ENCODE measurements at regions not wholly inside any gene's neighbourhood (a gene's known extent, or its start where the extent isn't known, plus 50 kb on each side); places are given as distances from the start of the nearest gene placed in this dataset.

DNA sequence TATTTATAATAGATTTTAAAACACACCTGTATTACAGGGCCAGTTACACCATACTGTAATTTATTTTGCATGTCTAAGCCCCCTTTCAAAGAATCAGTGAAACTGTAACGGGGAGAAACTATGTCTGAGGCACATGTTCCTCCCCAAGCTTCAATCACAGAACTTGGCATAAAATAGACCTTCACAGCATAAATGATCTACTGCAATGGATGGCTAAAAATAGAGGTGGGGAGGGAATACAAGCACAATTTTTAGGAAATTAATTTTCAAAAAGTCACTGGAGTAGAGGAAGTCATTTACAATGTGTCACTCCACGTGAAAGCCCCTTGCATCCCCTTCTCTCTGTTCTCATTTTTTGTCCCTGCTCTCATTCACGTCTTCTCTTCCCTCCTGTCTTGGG lies 385.2 kb downstream of the TNS3 start:
- Histone ChIP-seq H3K27ac (ENCODE audit: insufficient read depth, low read length) (no peak overlapping the region), H4K20me1 (ENCODE audit: insufficient read depth, low read length) (no peaks in the 10 kb centered on the region), H3K79me1 (ENCODE audit: low read depth in 1 of 2, low read length in 2 of 2) (no peaks in the 10 kb centered on the region), H3K27me3 (ENCODE audit: control insufficient read depth, insufficient read depth, low read length) (peaks cover 57% of the 10 kb centered on the region), H4K8ac (ENCODE audit: low read depth in 2 of 2, low read length in 2 of 2) (no peak overlapping the region), H3K4ac (ENCODE audit: low read depth, low read length) (no peak overlapping the region), H4K91ac (ENCODE audit: insufficient read depth, low read depth, low read length) (no peak overlapping the region), H2BK20ac (ENCODE audit: low read depth, low read length) (no peak overlapping the region), H3K56ac (ENCODE audit: extremely low read depth, insufficient read depth, low read length) (no peak overlapping the region), H4K5ac (ENCODE audit: low read depth, low read length) (no peak overlapping the region), H2AK5ac (ENCODE audit: low read depth, low read length) (no peak overlapping the region), H3K18ac (ENCODE audit: low read depth, low read length) (no peak overlapping the region), H2BK5ac (ENCODE audit: low read depth, low read length, poor library complexity, severe bottlenecking) (no peak overlapping the region), H3K36me3 (ENCODE audit: control insufficient read depth, insufficient read depth, low read length) (no peaks in the 10 kb centered on the region), H2BK15ac (ENCODE audit: low read depth, low read length) (no peak overlapping the region), H2AFZ (replicated peaks; ENCODE audit: low read length, poor library complexity) (no peak overlapping the region), H3K9me3 (ENCODE audit: control insufficient read depth, insufficient read depth, low read length) (no peaks in the 10 kb centered on the region), H3K4me1 (ENCODE audit: control insufficient read depth, insufficient read depth, low read length) (no peaks in the 10 kb centered on the region), H3K9ac (ENCODE audit: low read depth, low read length) (no peak overlapping the region), H3K23ac (ENCODE audit: low read depth, low read length) (no peak overlapping the region), H2BK120ac (ENCODE audit: low read depth, low read length) (no peak overlapping the region), H3K9me1 (ENCODE audit: insufficient read depth, low read length) (no peaks in the 10 kb centered on the region; the same call in 1 of the 2 replicates), H3K4me3 (ENCODE audit: insufficient read depth, low read depth, low read length) (no peak overlapping the region), H3K14ac (replicated peaks; ENCODE audit: low read depth, low read length) (no peak overlapping the region), H2AK9ac (replicated peaks; ENCODE audit: low read depth, low read length, poor library complexity) (no peak overlapping the region), H3K4me2 (ENCODE audit: low read depth, low read length) (no peak overlapping the region)
- no peak for ATAC-seq (ENCODE audit: low read depth)
- POLR2A ChIA-PET (ENCODE audit: unreplicated experiment) = no interaction called here
- CTCF ChIA-PET = no interaction called here
- intact Hi-C loops (cut with micrococcal nuclease) = no loop called here
- DNase-seq = no peak
- in situ Hi-C loops (cut with MboI; ENCODE audit: low sequenced_read_pairs) = no loop called here
- TF ChIP-seq RCOR1 (IDR thresholded peaks at IDR 0.05; ENCODE audit: insufficient replicate concordance, low read length) = no peak
- TF ChIP-seq CEBPB (IDR thresholded peaks at IDR 0.05; ENCODE audit: low read depth, low read length) = no peak
- no peak for TF ChIP-seq RFX5 (IDR thresholded peaks at IDR 0.05; ENCODE audit: low read depth, low read length)
- no peak for TF ChIP-seq FOS (IDR thresholded peaks at IDR 0.05; ENCODE audit: low read depth, low read length)
- TF ChIP-seq, protein P1, sequence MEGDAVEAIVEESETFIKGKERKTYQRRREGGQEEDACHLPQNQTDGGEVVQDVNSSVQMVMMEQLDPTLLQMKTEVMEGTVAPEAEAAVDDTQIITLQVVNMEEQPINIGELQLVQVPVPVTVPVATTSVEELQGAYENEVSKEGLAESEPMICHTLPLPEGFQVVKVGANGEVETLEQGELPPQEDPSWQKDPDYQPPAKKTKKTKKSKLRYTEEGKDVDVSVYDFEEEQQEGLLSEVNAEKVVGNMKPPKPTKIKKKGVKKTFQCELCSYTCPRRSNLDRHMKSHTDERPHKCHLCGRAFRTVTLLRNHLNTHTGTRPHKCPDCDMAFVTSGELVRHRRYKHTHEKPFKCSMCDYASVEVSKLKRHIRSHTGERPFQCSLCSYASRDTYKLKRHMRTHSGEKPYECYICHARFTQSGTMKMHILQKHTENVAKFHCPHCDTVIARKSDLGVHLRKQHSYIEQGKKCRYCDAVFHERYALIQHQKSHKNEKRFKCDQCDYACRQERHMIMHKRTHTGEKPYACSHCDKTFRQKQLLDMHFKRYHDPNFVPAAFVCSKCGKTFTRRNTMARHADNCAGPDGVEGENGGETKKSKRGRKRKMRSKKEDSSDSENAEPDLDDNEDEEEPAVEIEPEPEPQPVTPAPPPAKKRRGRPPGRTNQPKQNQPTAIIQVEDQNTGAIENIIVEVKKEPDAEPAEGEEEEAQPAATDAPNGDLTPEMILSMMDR (conservative IDR thresholded peaks at IDR 0.05; ENCODE audit: low read depth, low read length) = no peak
- TF ChIP-seq MAZ (IDR thresholded peaks at IDR 0.05; ENCODE audit: borderline replicate concordance, low read depth, low read length) = no peak
- no peak for TF ChIP-seq BHLHE40 (IDR thresholded peaks at IDR 0.05; ENCODE audit: low read depth, low read length)
- no peak for TF ChIP-seq MAFK (IDR thresholded peaks at IDR 0.05; ENCODE audit: low read depth, low read length)
- no peak for TF ChIP-seq RAD21 (IDR thresholded peaks at IDR 0.05; ENCODE audit: low read length)
- TF ChIP-seq NFE2L2 (IDR thresholded peaks at IDR 0.05; ENCODE audit: low read depth, low read length) = no peak
- TF ChIP-seq, protein P2, sequence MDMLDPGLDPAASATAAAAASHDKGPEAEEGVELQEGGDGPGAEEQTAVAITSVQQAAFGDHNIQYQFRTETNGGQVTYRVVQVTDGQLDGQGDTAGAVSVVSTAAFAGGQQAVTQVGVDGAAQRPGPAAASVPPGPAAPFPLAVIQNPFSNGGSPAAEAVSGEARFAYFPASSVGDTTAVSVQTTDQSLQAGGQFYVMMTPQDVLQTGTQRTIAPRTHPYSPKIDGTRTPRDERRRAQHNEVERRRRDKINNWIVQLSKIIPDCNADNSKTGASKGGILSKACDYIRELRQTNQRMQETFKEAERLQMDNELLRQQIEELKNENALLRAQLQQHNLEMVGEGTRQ (IDR thresholded peaks at IDR 0.05; ENCODE audit: low read depth, low read length) = no peak
- no TSS peak for BruUV-seq (replicated peaks)
- dilution Hi-C loops (cut with HindIII; ENCODE audit: low sequenced_read_pairs, unreplicated experiment) = no loop called here
- whole genome bisulfite sequencing, 2 experiments (ENCODE audit: extremely low coverage in 2 of 2, insufficient read length in 1 of 2) = 20% methylated on average over 1 of the region's 3 CpGs; no CpG with 5 or more reads in 1 of the 2 experiments

Data from IMR-90 (cell line).